Activated T-cell treated with anti-CD3 and anti-CD28 coated beads for 1 hour (primary cell): ENCODE measurements at regions not wholly inside any gene's neighbourhood (a gene's known extent, or its start where the extent isn't known, plus 50 kb on each side); places are given as distances from the start of the nearest gene placed in this dataset.
"Not testable (repeated sequence)": the region's sequence is repeated elsewhere in the genome, so short reads cannot be mapped to it uniquely, and the experiment has no call there.

Experiments
- DNase-seq: peaks from one replicate; pipeline ENCODE4 v3.0.0-alpha.2; 2020; ENCODE audit warnings: low read depth

DNA sequence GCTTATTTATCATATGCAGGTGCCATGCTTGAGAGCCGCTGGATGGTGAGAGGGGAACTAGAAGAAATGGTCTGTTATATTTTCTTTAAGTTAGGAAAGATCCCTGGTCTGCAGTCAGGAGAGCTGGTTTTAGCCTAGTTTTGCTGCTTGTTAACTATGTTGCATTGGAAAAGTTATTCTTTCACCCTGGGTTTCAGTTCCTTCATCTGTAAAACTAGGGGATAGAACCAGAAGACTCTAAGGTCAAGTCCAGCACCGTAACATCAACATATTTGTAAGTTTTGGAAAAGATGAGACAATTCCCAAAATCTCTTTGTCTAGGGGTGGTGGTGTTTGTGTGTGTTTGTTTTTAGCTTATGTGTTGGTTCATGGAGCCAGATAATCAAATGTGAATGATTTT, 304.0 kb downstream of the QKI start:
- DNase-seq, result no peak

DNA sequence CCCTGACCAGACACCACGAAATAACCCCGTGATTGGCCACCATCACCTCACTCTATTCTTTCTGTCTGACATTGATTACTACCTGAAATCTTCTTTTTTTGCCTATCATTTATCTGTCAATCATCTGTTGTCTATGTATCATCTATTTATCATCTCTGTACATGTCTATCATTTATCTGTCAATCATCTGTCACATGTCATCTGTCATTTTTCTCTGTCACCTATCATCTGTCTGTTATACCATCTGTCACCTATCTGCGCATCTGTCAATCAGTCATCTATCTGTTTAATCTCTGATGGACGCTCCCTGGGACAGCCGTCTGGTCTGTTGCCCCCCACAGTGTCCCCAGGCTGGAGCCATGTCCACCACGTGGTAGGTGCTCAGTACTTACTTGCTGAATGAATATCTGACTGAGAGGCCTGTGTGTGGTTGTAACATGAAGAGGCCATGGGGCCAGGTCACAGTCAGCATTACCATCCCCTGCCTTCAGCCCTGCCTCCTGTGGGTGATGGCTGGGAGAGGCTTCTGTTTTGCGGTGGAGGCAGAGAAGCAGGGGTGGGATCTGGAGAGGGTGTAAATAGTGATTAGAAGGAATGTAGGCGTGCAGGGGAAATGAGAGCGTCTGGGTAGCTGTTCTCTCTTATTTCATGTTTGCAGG, 302.7 kb downstream of the QKI start:
- DNase-seq, result no peak

DNA sequence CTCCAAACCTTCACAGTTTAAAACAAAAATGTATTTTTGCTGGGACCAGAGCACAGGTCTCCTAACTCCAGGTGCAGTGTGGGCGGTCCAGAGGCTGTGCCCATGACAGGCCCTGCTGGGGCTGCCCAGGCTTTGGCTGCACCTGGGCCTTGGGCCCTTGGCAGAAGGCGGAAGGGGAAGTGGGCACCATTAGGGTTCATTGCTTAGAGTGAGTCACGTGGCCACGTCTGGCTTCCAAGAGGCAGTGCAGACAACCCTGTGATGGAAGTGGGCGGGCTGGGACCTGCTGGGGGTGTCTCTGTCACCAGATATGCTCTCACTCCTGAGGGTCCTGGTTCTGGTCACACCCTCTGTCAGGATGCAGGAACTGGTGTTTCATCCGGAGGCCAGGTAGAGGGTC, 302.2 kb downstream of the QKI start:
- DNase-seq, result no peak

DNA sequence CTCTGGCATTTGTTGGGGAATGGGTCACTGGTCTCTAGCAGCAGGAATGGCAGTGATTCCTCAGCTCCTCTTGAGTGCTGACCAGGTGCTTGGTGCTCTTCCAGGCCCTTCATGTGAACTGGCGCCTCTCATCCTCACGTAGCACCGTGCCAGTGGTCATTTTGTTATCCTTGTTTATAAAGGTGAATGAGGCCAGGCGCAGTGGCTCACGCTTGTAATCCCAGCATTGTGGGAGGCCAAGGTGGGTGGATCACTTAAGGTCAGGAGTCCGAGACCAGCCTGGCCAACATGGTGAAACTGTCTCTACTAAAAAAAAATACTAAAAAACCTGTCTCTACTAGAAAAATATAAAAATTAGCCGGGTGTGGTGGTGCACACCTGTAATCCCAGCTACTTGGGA, 301.3 kb downstream of the QKI start:
- no peak for DNase-seq

DNA sequence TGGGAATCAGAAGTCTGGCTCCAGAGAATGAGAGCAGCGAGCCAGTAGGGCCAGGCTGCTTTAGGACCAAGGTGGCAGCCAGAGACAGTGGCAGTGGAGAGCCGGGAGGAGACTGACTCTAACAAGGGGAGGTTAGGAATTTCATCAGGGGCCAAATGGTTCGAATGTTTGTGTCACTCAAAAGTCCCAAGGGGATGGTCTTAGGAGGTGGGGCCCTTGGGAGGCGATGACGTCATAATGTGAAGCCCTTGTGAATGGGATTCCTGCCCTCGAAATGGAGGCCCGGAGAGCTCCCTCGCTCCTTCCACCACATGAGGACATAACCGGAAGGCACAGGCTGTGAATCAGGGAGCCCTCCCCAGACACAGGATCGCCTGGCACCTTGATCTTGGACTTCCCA, 299.7 kb downstream of the QKI start:
- DNase-seq, result no peak

DNA sequence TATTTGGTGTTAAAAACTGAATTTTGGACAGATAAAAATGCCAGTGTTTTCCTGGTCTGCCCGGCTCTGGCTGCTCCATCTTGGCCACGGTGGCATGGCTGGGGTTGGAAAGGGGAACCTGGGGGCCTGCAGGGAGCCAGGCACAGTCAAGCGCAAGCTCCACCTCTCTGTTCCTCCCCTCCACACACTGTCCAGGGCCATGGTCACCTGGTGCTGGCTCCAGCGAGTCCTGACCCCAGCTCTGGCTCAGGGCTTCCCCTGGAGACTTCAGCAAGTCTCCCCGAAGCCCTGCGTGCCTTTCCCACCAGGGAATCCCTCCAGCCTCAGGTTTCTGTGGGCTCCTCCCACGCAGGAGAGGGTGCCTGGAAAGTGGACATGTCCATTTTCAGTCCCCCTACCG, 298.5 kb downstream of the QKI start:
- DNase-seq, result no peak

DNA sequence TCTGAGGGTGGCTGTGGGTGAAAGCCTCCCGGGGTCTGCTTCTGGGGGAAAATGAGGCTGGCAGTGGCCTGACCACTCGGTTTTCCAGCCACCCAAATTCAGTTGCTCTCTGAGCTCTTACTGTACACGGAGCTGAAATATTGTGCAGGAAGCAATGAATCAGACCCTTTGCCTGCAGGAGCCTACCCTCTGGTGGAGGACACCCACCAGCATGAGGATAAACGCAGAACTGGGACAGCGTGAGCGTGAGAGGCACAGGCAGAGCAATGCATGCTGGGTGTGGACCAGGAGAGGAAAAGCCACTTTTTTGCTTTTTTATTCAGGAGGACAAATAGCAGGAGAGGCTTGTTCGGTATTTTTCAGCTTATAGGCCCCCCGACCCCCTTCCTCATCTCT, 298.0 kb downstream of the QKI start:
- no peak for DNase-seq

DNA sequence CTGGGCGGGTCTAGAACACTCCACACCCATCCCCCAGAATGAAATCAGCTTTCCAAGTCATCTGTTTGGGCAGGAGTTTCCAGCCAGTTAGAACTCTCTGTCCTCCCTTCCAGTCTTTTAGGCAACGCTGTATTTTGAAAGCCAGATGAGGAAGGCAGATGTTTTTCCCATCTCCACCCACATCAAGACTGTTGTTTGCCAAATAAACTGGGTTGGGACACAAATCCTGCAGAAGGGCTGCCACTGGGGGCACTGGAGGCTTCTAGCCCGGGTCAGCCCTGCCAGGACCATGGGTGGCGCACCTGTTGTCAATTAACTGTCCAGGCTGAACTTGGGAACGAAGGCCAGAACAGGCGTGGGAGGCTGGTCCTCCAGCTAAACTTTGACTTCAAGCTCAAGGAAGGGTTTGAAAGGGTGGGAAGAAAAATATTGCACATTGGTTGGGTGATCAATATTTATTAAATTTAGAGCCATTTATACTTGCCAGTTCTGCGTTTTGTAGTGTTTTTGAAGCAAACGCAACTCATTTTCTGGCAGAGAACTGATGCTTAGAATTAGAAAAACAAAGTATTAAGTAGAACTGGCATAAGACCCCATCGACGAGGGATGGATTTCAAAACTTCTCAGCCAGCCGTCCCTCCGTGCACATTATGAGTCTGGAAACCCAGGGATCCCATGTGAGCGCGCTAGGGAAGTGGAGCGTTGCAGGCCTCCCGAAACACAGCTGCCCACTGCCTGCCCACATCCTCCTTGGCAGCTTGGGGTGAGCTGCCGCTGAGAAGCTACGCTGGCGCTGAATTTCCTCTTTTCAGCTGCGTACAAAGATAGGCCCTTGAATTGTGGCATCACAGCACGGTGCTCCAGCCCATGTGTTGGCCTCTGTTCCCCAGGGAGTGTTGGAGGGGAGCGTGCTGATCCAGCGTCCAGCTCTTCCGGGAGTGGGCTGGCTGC, 297.4 kb downstream of the QKI start:
- no peak for DNase-seq

DNA sequence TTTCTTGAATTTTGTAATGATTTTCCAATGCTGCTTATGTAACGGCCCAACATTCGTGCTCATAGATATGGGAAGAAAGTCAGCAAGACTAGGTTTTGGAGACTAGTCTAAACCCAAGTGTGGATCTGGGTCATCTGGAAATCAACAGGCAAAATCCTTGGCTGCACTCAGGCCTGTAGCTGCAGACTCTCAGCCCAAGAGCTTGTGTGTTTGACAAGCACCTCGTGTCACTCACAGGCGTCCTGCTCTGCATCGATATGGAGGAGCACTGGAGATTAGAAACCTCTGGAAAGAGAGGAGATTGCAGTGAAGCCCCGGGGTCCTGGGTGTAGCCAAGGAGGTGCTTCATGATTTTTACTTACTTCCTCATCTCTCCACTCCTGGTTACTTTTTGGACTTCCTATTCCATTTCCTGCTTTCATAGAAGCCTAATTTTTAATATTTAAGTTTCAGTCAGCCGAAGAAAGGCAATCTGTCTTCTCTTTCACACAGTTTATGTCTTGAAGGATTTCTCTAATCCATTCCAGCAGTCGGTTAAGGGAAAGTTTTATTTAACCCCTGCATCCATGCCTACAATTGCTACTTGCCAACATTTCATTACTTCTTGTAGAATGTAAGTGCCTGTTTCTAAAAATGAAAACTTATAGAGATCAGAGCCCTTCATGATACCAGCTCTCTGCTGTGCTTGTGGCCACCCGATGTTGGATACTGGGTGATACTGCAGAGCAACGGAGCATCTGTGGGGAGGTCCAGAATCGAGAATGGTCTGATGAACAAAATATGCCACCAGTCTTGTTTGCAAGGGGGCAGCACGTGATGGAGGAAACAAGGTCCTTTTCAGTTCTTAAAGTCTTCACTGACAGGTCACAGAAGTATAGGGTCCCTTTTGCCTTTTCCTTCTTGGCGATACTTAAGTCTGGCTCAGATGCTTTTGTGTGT, 296.3 kb downstream of the QKI start:
- DNase-seq, result no peak

DNA sequence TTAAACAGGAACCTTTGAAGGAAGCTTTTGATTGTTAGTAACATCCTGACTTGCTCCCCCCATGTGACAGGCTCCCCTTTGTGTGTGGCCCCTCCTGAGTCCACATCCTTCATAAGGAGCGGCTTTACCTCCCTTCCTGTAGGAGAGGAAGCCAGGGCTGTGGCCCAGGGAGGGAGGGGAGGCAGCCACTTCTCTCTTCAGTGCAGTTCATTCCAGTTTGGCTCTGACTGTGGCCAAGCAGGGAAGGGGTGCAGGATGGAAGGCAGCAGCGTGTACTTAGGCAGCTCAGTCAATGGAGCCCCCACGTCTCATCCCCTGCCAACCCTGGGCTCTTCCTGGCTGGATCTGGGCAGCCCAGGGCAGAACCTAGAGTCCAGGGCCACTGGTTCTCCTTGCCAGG, 295.2 kb downstream of the QKI start:
- DNase-seq, result no peak

DNA sequence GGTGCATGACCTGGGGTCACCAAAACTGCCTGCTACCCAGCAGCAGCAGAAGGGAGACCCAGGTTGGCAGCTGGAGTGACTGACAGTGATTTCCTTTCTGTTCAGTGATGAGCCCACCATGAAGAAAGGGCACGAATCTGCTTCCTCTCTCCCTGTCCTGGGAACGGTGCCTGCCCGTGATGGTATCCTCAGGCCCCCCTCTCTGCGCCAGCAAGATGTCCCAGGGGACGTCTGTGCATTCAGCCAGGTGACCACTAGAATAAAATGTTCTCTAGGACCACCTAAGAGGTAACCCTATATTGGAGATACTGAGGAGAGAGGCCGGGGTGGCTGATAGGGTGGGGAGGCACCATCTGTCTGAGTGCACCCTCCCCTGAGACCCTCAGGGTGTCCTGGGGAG, 294.7 kb downstream of the QKI start:
- no peak for DNase-seq

DNA sequence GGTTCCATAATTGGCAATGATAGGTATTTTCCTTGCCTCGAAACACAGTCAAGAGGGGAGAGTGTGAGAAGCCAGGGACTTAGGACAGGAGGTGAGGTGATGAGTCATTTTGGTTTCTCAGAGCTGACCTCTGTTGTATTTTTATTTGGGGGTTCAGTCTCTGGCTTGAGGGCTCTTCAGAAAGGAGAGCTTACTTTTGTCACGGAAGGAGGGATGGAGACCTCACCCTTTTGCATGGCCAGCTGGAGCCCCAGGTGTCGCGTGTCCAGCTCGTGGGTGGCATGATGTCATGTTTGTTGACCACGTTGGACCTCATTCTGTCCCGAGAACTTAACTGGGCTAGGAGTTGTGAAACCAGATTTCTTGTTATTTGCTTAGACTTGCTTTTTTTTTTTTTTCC, 293.9 kb downstream of the QKI start:
- DNase-seq, result no peak

DNA sequence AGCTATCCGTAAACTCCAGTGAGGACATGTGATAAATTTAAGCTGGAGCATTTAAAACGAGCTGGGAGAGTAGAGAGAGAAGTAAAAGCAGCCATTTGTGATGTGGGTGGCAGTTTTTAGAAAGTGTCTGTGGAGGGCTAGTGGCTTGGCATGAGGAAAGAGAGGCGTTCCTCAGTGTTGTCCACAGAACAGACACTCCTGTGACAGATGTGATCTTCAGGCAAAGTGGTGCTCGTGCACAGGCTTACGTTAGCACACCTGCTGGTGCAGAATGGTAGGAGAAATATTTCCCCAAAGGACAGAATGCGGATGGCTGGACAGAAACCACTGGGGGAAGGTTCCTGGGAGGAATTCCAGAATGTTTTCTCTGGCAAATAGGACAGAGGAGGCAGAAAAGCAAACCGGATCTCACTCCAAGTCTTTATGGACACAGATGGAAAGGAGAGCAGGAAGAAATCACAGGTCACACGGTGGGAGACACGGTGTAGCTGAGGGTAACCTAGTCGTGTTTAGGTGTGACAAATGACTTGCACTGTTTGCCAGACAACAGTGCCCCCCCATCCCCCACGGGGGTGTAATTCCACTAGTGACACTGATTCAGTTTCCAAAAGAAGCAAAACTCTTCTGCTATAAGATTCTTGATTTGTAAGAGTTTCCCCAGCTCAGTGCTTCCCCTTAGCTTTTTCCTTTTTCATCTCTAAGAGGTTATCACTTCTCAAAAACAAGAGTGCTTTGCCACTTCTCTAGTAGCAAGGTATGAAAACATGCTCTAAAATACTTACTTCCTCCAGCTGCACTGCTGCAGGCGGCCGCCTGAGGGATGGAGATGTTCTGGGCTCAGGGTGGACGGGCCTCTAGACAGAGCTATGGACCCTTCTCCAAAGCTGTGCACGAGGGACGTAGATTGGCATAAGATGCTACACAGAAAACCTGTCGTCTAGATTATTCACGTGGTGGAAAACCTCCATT, 293.2 kb downstream of the QKI start:
- DNase-seq, result no peak

DNA sequence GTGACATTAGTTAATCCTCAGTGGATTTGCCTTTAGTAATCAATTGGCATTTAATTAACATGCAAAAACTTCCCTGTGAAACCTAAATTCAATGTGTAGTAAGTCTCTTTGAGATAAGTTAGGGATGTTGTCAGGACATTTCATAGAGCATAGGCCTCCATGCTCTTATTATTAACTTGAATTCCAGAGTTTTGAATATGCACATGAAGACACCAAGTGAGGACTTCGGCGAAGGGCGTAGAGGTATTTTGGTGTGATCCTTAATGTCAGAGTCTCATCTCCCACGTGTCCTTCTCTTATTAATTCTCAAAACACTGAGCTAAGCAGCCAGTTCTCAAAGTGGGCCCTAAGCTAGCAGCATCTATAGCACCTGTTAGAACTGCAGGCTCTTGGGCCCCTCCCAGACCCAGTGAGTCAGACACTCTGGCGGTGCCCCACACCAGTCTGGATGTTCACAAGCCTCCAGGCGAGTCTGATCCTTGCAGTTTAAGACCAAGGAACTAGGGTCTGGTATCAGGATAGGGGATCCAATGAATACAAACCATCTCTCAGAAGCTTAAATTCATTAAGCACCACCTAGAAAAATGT, 292.1 kb downstream of the QKI start:
- no peak for DNase-seq

DNA sequence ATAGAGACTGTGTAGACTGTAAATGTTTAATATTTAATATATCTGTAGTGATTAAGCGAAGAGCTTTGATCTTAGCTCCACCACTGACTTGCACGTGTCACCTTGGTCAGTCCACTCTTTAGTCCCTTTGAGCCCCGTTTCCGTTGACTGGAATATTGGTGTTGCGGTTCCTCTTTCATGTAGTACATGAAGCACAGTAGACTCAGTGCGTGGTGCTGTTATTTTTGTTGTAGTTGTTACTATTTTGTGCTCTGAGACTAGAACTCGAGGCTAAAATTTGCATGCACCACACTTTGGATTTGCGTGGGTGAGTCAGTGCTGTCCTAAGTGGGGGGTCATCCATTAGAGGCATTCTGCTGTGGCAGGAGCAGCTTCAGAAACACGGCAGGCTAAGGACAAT, 291.4 kb downstream of the QKI start:
- DNase-seq, result no peak

DNA sequence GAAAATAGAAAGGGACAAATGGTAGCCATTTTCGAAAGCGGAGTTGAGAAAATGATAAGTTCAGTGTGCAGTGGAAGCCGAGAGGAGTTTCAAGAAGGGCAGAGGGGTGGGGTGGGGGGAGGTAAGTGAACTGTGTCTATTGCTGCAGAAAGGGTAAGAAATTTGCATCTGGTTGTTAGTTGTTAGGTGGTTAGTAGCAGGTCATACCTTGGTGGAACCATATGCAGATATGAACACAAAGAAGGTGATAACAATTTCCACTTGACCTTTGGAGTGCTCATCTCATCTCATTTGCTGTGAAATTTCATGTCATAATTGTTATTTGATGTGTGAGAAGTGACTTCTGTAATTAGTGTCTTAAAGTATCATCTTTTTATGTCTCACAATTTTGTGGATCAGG, 288.2 kb downstream of the QKI start:
- DNase-seq, result no peak

DNA sequence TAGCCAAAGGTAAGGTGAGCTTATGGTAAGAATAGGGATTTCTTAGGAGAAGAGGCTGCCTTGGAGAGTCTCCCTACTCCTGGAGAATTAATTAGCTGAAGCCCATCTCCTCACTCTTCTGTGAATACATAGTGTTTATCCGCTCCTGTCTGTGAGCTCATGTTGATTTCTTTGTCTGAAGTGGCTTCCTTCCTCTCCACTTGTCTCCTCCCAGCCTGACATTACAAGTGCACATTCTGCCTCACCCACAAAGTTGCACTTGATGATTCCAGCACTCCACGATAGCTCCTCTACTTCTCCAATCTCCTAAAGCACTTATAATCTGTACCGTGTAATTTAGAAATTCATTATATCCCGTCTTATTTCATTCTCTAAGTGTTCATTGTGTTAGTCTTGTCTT, 287.2 kb downstream of the QKI start:
- DNase-seq, result no peak

DNA sequence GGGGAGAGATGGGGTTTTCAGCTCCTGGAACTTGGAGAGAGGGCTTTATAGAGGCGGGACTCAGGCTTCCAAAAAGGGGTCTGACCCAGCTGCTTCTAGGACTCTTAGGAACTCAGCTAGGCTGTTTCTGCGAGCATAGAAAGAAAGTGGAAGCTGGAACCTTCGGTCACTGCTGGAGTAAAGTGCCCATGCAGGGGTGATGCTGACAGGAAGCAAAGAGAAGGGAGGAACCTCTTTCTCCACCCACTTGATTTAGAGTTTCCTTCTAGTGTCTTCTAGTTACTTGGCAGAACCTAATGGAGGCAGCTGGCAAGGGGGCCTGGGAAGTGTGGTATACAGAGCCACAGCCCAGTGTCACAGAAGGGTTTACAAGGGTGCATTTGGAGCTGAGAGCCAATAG, 283.6 kb downstream of the QKI start:
- DNase-seq, result no peak

DNA sequence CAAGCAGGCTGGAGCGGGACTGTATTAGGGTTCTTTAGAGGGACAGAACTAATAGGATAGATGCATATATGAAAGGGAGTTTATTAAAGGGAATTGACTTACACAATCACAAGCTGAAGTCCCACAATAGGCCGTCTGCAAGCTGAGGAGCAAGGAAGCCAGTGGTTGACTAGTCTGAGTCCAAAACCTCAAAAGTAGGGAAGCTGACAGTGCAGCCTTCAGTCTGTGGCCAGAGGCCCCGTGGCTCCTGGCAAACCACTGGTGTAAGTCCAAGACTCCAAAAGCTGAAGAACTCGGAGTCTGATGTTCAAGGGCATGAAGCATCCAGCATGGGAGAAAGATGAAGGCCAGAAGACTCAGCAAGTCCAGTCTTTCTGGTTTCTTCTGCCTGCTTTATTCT, 281.8 kb downstream of the QKI start:
- not testable (repeated sequence) for DNase-seq

DNA sequence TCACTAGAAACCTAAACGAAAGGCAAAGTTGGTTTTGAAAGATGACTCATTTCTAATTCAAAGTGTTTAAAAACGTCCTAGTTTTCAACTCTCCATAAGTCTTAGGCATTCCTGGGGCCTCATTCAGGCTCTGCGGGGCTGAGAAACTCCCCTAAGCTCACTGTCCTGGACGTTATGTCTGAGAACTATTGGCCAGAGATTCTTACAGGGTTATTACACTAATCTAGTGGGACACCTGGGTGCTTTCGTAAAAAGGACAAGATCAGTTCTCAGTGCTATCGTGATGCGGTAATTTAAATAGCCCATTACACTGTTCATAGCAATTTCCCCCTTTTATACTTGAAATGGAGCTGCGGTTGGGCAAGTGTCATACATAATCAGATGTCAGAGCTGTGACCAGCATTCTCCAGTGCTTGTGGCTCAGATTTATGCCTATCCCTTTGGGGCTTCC, 280.9 kb downstream of the QKI start:
- no peak for DNase-seq

DNA sequence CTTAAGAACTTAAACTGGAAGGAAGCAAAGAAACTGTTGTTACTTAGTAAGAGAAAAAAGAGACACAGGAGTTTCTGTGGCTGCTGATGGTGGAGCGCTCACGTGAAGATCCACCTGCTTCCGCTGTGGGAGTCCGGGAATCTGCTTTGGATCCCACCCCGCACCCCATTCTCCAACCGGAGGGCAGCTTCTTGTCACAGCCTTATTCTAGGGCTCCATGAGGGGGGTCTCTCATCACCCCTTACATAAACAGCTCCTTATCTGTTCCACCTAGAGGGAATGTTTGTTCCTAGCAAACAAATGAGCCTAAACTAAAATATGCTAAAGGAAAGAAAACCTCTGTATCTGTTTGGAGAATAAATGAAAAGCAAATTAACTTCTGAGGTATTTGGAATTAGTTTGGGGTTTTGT, 280.5 kb downstream of the QKI start:
- no peak for DNase-seq
